ENCODE measurements at regions not wholly inside any gene's neighbourhood (a gene's known extent, or its start where the extent isn't known, plus 50 kb on each side); places are given as distances from the start of the nearest gene placed in this dataset.

GRCh38 chr6:150797949-150798348 is 67.6 kb upstream of the MTHFD1L start:
- no peak for TF ChIP-seq POLR2AphosphoS5 (IDR thresholded peaks at IDR 0.05)
- no peak for TF ChIP-seq CTCF (IDR thresholded peaks at IDR 0.05)
- no peak for TF ChIP-seq POLR2A (IDR thresholded peaks at IDR 0.05)
